Stimulated activated CD4-positive, alpha-beta T cell treated with anti-CD3 and anti-CD28 coated beads, Interleukin-4, amount 100 ng/mL, for 48 hours (primary cell): ENCODE measurements at regions not wholly inside any gene's neighbourhood (a gene's known extent, or its start where the extent isn't known, plus 50 kb on each side); places are given as distances from the start of the nearest gene placed in this dataset.

Experiments used
- DNase-seq, 2 donors: peaks; one replicate each; pipeline ENCODE4 v3.0.0-alpha.2; 2020; ENCODE audit warnings: low read depth in 2 of 2

- no peak for DNase-seq
These were observed 174.5 kb upstream of the HS6ST1 start for GRCh38 chr2:128492966-128493811.

GRCh38 chr2:128493880-128494279 is 175.2 kb upstream of the HS6ST1 start:
- no peak for DNase-seq

- DNase-seq: no peak
These were observed 175.6 kb upstream of the HS6ST1 start for GRCh38 chr2:128494307-128494639.

GRCh38 chr2:128494640-128495321 is 176.1 kb upstream of the HS6ST1 start:
- DNase-seq: no peak

GRCh38 chr2:128495996-128496547 is 177.4 kb upstream of the HS6ST1 start:
- no peak for DNase-seq

GRCh38 chr2:128496700-128497099 is 178.0 kb upstream of the HS6ST1 start:
- no peak for DNase-seq

GRCh38 chr2:128497461-128497860 is 178.8 kb upstream of the HS6ST1 start:
- DNase-seq: no peak

GRCh38 chr2:128498086-128498485 is 179.4 kb upstream of the HS6ST1 start:
- DNase-seq: no peak

- no peak for DNase-seq
These were observed 179.9 kb upstream of the HS6ST1 start for GRCh38 chr2:128498589-128498988.

GRCh38 chr2:128499367-128500137 is 180.9 kb upstream of the HS6ST1 start:
- DNase-seq: no peak

GRCh38 chr2:128500138-128500800 is 181.6 kb upstream of the HS6ST1 start:
- DNase-seq: no peak

- DNase-seq: no peak
These were observed 182.5 kb upstream of the HS6ST1 start for GRCh38 chr2:128501006-128501690.

GRCh38 chr2:128501700-128502099 is 183.0 kb upstream of the HS6ST1 start:
- no peak for DNase-seq

GRCh38 chr2:128502200-128502599 is 183.5 kb upstream of the HS6ST1 start:
- no peak for DNase-seq

GRCh38 chr2:128502638-128503246 is 184.1 kb upstream of the HS6ST1 start:
- DNase-seq: no peak

- no peak for DNase-seq
These were observed 185.0 kb upstream of the HS6ST1 start for GRCh38 chr2:128503399-128504245.

GRCh38 chr2:128504246-128505149 is 185.8 kb upstream of the HS6ST1 start:
- DNase-seq: no peak

GRCh38 chr2:128505150-128505490 is 186.5 kb upstream of the HS6ST1 start:
- no peak for DNase-seq
